ENCODE measurements at regions not wholly inside any gene's neighbourhood (a gene's known extent, or its start where the extent isn't known, plus 50 kb on each side); places are given as distances from the start of the nearest gene placed in this dataset.

- no peak for DNase-seq (ENCODE audit: low spot score)
Measured at GRCh38 chr2:217227794-217228193, 367.9 kb upstream of the TNP1 start.

GRCh38 chr2:217225596-217225995, 365.7 kb upstream of the TNP1 start:
- no peak for DNase-seq (ENCODE audit: low spot score)

DNA sequence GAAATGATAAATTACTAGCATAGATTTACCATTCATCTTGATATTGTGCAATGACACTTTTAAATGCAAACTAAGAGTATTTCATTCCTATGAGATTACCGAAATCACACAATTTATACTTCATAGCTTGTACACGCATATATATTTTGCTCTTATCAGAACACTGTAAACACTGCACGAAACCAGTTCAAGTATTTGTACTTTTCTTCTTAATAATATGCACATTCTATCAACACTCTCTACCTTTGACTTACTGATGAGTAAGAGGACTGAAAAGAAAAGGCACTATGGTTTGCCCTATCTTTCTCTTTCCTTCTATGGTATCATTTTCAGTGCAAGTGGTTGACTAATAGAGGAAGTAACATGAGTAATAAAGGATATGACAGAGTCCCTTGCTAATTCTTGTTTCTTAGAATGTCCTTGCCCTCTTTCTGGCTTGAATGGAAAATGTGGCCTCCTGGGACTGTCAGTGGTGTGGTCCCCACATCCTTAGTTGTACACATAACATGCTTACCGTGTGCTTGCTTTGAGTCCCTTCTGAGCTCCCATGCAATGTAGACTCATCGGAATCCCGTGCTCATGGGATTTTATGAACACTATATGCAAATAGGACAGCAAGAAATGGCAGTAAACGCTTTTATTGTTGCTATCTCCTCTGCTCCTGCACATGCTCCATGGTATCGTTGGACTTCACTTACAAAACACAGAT, 363.5 kb upstream of the TNP1 start:
- no peak for DNase-seq (ENCODE audit: low spot score)

DNA sequence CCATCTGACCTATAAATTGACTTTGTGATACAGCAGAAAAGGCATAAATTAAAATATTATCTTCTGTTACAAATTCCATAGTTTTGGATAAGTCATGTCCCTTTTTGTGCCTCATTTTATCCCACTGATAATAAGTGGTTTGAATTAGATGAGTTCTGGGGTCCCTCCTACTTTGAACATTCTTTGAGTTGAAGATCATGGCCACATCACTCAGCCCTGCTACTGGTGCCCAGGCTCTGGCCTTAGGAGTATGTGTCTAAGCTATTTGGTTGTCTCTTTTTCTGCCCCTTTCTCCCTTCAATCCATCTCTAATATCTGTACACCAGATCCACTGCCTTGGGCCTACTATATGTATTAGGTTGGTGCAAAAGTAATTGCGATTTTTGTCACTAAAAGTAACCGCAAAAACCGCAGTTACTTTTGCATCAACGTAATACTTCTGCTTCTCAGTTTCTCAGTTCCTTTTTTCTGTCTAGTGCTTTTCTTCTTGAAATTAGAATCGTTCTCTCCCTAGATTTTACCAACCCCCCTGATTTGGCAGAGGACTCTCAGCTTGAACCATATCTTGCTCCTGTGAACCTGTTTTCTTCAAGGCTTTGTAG, 362.5 kb upstream of the TNP1 start:
- DNase-seq (ENCODE audit: low spot score): no peak

DNA sequence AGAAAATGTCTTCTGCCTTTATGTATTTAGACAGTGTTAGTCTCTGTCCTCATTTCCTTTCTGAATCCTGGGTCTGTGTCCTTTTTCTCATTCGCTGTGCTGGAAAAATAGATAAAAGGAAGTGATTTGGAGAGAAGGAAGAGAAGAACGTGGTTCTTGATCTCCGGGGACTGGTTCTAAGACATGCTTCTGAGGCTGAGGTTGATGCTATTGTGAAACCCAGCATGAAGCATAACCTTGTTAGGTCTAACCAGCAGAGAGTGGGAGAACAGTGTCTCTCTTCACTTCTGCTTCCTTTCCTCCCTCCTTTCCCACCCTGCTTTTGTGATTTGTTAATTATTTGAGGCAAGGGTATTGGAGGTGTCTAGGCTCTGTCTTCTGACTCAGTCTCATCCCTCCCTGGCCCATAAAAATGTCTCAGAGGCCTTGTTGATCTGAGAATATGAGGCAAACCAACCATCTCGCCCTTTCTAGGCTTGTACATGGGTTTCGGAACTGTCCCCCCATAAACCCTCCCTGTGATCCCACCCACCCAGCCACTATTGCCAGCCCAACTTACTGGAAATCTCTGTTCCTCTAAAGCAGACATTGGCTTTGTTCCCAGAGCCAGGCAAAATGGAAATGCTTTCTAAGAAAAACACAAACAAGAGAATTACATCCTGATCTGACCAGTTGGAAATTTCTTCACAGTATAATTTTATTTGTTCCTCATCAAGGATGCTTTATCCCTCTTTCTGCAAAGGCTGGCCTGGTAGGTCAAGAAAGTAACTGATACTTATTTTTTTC, 360.6 kb upstream of the TNP1 start:
- DNase-seq (ENCODE audit: low spot score): no peak

- DNase-seq (ENCODE audit: low spot score): no peak
Measured at GRCh38 chr2:217219164-217219520, 359.3 kb upstream of the TNP1 start.

GRCh38 chr2:217218269-217219163, 358.7 kb upstream of the TNP1 start:
- no peak for DNase-seq (ENCODE audit: low spot score)

DNA sequence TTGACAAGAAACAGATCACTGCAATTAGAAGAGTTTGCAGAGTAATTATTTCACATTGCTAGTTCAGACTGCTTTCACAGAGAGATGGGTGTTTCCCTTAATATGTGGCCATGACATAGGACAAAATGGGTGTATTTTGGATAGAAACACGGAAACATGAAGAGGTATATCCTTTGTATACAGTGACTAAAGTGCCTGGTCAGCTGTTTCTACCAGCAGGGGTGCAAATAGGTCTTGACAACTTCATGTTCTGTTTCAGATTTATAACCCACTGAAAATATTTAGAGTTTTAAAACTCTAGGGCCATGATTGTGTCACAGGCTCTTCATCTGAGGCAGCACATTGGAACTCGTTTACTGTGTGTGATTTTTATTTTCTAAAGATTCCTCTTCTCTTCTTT, 357.1 kb upstream of the TNP1 start:
- no peak for DNase-seq (ENCODE audit: low spot score)

GRCh38 chr2:217216316-217216715, 356.5 kb upstream of the TNP1 start:
- DNase-seq (ENCODE audit: low spot score): no peak

GRCh38 chr2:217215877-217216276, 356.0 kb upstream of the TNP1 start:
- DNase-seq (ENCODE audit: low spot score): no peak

DNA sequence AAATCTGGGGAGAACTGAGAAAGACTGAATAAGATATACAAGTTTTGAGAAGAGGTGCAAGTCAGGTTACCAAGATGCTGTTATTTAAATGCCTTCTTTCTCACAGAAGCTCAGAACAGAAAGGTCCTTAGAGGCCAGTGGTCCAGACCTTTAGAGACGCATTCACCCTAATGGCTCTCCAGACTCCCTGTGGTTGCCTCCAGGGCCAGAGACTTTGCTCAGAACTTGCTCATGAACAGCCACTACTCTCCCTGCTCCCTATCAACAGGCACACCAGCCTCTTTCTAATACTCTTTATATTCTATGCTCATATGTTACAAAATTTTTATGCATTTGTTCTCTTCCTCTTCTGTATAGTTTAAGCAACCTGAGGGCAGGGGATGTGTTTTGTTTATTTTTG, 349.0 kb upstream of the TNP1 start:
- no peak for DNase-seq (ENCODE audit: low spot score)

GRCh38 chr2:217207699-217208010, 347.8 kb upstream of the TNP1 start:
- DNase-seq (ENCODE audit: low spot score): no peak

GRCh38 chr2:217206907-217207698, 347.2 kb upstream of the TNP1 start:
- no peak for DNase-seq (ENCODE audit: low spot score)

DNA sequence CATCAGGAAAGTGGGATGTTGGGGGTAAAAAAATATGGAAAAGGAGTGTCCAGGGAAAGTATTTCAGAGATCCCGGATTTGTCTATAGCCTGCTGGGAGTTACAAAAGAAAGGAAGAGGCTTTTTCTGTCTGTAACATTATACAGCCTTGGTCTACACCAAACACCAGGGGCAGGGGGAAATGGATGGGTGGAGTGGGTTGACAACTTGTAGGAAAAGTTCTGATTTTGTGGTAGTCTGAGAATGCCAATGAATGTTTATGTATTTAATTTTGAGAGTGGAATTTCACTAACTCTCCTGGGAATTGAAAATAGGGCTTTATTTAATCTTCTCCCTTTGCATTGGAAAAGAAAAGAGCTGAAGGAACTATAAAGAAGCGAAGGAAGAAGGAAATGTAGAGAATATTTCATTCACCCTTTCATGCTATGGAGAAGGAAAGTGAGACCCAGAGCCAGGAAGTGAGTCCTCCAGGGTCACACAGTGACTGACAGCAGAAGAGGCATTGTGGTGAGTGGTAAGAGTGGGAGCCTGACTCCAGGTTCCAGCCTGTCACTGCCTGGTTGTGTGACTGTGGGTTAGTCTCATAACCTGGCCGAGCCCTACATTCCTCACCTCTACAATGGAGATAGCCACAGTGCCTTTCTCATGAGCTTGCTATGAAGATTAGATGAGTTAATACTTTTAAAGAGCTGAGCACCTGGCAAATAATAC, 346.3 kb upstream of the TNP1 start:
- DNase-seq (ENCODE audit: low spot score): no peak

DNA sequence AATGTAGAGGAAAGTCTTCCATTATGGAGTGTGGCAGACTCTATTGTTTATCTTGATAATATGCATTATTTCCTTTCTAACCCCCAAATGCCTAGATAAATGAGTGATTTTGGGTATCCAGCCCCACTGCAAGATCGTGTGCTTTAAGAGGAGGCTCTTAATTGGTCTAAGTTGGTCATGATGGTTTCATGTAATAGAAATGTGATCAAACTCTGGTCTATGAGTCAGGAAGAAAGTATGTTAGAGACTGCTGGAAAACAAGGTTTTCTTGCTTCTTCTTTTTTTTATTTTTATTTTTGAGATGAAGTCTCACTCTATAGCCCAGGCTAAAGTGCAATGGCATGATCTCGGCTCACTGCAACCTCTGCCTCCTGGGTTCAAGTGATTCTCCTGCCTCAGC, 344.5 kb upstream of the TNP1 start:
- no peak for DNase-seq (ENCODE audit: low spot score)

GRCh38 chr2:217203086-217203485, 343.2 kb upstream of the TNP1 start:
- DNase-seq (ENCODE audit: low spot score): no peak

GRCh38 chr2:217199255-217199630, 339.4 kb upstream of the TNP1 start:
- no peak for DNase-seq (ENCODE audit: low spot score)

- no peak for DNase-seq (ENCODE audit: low spot score)
Measured at GRCh38 chr2:217195658-217196446, 336.0 kb upstream of the TNP1 start.

DNA sequence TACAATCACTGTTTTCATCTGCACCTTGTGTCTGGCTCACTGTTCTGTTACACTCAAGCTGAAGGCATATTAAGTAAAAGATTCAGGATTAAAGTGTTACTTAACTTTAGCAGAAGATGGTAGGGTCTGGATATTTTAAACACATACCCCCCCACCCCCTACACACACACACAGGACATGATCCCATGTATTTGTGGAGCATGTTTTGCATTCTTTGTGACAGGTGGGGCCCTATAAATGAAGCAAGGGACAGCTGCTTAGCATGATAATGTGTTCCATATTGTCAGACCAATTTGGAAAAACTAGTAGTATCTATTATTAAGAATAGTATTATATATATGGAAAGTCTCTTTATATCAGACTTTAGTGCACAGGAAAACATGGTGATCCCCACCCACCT, 335.2 kb upstream of the TNP1 start:
- no peak for DNase-seq (ENCODE audit: low spot score)

Data from iPS-NIHi11 (cell line).